Thymus (tissue), 11 donors: ENCODE measurements at regions not wholly inside any gene's neighbourhood (a gene's known extent, or its start where the extent isn't known, plus 50 kb on each side); places are given as distances from the start of the nearest gene placed in this dataset.

Source experiments
- DNase-seq, 9 donors: peaks; one replicate each; pipeline ENCODE4 v3.0.0-alpha.2; 2013; ENCODE audit warnings: low spot score in 9 of 9, low read depth in 6 of 9, missing footprints in 1 of 9
- H3K27ac ChIP-seq, 2 donors: one replicate each; pipeline ENCODE4 v1.5.1; 2013; ENCODE audit warnings: control low read depth in 1 of 2, low read depth in 1 of 2, low read length in 1 of 2, mild to moderate bottlenecking in 1 of 2, moderate library complexity in 1 of 2
- H3K27me3 ChIP-seq, 2 donors: one replicate each; pipeline ENCODE4 v1.5.1; 2013; ENCODE audit warnings: low read length in 1 of 2; ENCODE audit not compliant: control insufficient read depth in 2 of 2, insufficient read depth in 1 of 2
- H3K36me3 ChIP-seq, 2 donors: one replicate each; pipeline ENCODE4 v1.5.1; 2013; ENCODE audit warnings: low read length in 1 of 2, mild to moderate bottlenecking in 1 of 2, moderate library complexity in 1 of 2; ENCODE audit not compliant: control insufficient read depth in 2 of 2, insufficient read depth in 2 of 2
- H3K4me1 ChIP-seq, 2 donors: one replicate each; pipeline ENCODE4 v1.5.1; 2013; ENCODE audit warnings: low read length in 2 of 2; ENCODE audit not compliant: control insufficient read depth in 2 of 2, insufficient read depth in 2 of 2
- H3K4me3 ChIP-seq, 2 donors: one replicate each; pipeline ENCODE4 v1.5.1; 2013; ENCODE audit warnings: low read length in 2 of 2, control low read depth in 1 of 2, mild to moderate bottlenecking in 1 of 2
- H3K9me3 ChIP-seq, 2 donors: one replicate each; pipeline ENCODE4 v1.5.1; 2013; ENCODE audit warnings: low read length in 1 of 2, mild to moderate bottlenecking in 1 of 2; ENCODE audit not compliant: control insufficient read depth in 2 of 2, insufficient read depth in 1 of 2
- WGBS: extraction: QIAGEN DNeasy Blood & Tissue Kit; methylation state at CpG from one replicate; pipeline ENCODE4 v1.1.7; 2013; 5-methylcytosine and 5-hydroxymethylcytosine counted together
- donor health status: healthy.

- no peak overlapping the region for H3K4me3 ChIP-seq
Measured at GRCh38 chr15:39323157-39323556, 257.7 kb upstream of the THBS1 start.

GRCh38 chr15:39323706-39324105 lies 257.2 kb upstream of the THBS1 start:
- Histone ChIP-seq H3K27ac (no peak overlapping the region), H3K9me3 (no peaks in the 10 kb centered on the region), H3K36me3 (no peaks in the 10 kb centered on the region), H3K27me3 (no peaks in the 10 kb centered on the region), H3K4me3 (no peak overlapping the region), H3K4me1 (no peaks in the 10 kb centered on the region)
- no peak for DNase-seq
- WGBS, result 99% methylated on average over 3 of the region's 3 CpGs

More at GRCh38 chr15:39323157-39323556, 257.7 kb upstream of the THBS1 start:
- H3K36me3 ChIP-seq, result no peaks in the 10 kb centered on the region
- no peak for DNase-seq
- no peak overlapping the region for H3K27ac ChIP-seq
- H3K9me3 ChIP-seq, result no peaks in the 10 kb centered on the region
- no peaks in the 10 kb centered on the region for H3K4me1 ChIP-seq
- no peaks in the 10 kb centered on the region for H3K27me3 ChIP-seq

GRCh38 chr15:39326306-39326975 lies 254.4 kb upstream of the THBS1 start:
- 74% methylated on average over 5 of the region's 5 CpGs for WGBS
- DNase-seq, result no peak
- H3K4me1 ChIP-seq, result no peaks in the 10 kb centered on the region
- H3K9me3 ChIP-seq, result no peaks in the 10 kb centered on the region
- no peaks in the 10 kb centered on the region for H3K27me3 ChIP-seq
- no peak overlapping the region for H3K4me3 ChIP-seq
- no peak overlapping the region for H3K27ac ChIP-seq
- H3K36me3 ChIP-seq, result no peaks in the 10 kb centered on the region

- Histone ChIP-seq H3K27me3 (no peaks in the 10 kb centered on the region), H3K4me1 (no peaks in the 10 kb centered on the region), H3K27ac (no peak overlapping the region), H3K4me3 (no peak overlapping the region), H3K36me3 (no peaks in the 10 kb centered on the region), H3K9me3 (no peaks in the 10 kb centered on the region)
- DNase-seq, result no peak
- WGBS, result 95% methylated on average over 6 of the region's 6 CpGs
Measured at GRCh38 chr15:39327005-39327730, 253.7 kb upstream of the THBS1 start.

GRCh38 chr15:39330061-39330460 lies 250.8 kb upstream of the THBS1 start:
- Histone ChIP-seq H3K9me3 (no peaks in the 10 kb centered on the region), H3K27ac (no peak overlapping the region), H3K4me1 (no peaks in the 10 kb centered on the region), H3K27me3 (no peaks in the 10 kb centered on the region), H3K36me3 (no peaks in the 10 kb centered on the region), H3K4me3 (no peak overlapping the region)
- WGBS, result 92% methylated on average over 6 of the region's 6 CpGs
- DNase-seq, result no peak

GRCh38 chr15:39331584-39331983 lies 249.3 kb upstream of the THBS1 start:
- 95% methylated on average over 3 of the region's 3 CpGs for WGBS

DNA sequence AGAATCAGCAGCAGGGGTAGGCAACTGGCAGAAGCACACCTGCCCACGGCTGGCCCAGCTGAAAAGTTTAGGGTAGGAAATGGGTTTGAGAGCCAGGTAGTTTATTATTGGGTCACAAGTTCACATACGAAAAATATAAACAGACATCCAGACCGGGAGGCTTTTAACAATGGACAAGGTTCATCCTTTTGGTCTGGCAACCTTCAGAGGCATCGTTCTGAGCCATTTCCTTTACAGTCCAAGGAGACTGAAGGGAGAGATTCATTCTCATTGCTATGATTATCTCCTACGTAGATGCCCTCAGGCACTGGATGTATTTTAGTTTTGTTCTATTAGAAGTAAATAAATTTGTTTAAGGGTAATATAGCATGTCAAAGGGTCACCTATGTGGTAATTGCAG lies 248.0 kb upstream of the THBS1 start:
- Histone ChIP-seq H3K27me3 (no peaks in the 10 kb centered on the region), H3K36me3 (no peaks in the 10 kb centered on the region), H3K4me1 (no peaks in the 10 kb centered on the region), H3K27ac (peak overlapping the region in 1 of 2 donors; percentile 21), H3K4me3 (no peak overlapping the region), H3K9me3 (no peaks in the 10 kb centered on the region)
- WGBS, result 95% methylated on average over 5 of the region's 5 CpGs
- no peak for DNase-seq

More at GRCh38 chr15:39331584-39331983, 249.3 kb upstream of the THBS1 start:
- no peaks in the 10 kb centered on the region for H3K9me3 ChIP-seq
- H3K27ac ChIP-seq, result no peak overlapping the region
- no peak overlapping the region for H3K4me3 ChIP-seq
- DNase-seq, result peak in 1 of 9 donors; percentile 8
- H3K27me3 ChIP-seq, result no peaks in the 10 kb centered on the region
- H3K4me1 ChIP-seq, result no peaks in the 10 kb centered on the region
- no peaks in the 10 kb centered on the region for H3K36me3 ChIP-seq

- Histone ChIP-seq H3K4me1 (no peaks in the 10 kb centered on the region), H3K4me3 (no peak overlapping the region), H3K9me3 (no peaks in the 10 kb centered on the region), H3K36me3 (no peaks in the 10 kb centered on the region), H3K27me3 (no peaks in the 10 kb centered on the region), H3K27ac (no peak overlapping the region)
- 94% methylated on average over 3 of the region's 3 CpGs for WGBS
- no peak for DNase-seq
Measured at GRCh38 chr15:39333393-39333792, 247.5 kb upstream of the THBS1 start.

- H3K27ac ChIP-seq, result no peak overlapping the region
- no peaks in the 10 kb centered on the region for H3K36me3 ChIP-seq
- 96% methylated on average over 4 of the region's 4 CpGs for WGBS
- no peak for DNase-seq
- no peak overlapping the region for H3K4me3 ChIP-seq
- H3K9me3 ChIP-seq, result no peaks in the 10 kb centered on the region
- H3K27me3 ChIP-seq, result no peaks in the 10 kb centered on the region
- H3K4me1 ChIP-seq, result no peaks in the 10 kb centered on the region
Measured at GRCh38 chr15:39333896-39334295, 247.0 kb upstream of the THBS1 start.
